Activated gamma-delta T cell treated with anti-CD3 and anti-CD28 coated beads, Interleukin-2, amount 50 U/mL, for 16 hours (primary cell): ENCODE measurements at regions not wholly inside any gene's neighbourhood (a gene's known extent, or its start where the extent isn't known, plus 50 kb on each side); places are given as distances from the start of the nearest gene placed in this dataset.

Experiments used
- DNase-seq: peaks from one replicate; pipeline ENCODE4 v3.0.0-alpha.2; 2020; ENCODE audit warnings: low read depth

DNA sequence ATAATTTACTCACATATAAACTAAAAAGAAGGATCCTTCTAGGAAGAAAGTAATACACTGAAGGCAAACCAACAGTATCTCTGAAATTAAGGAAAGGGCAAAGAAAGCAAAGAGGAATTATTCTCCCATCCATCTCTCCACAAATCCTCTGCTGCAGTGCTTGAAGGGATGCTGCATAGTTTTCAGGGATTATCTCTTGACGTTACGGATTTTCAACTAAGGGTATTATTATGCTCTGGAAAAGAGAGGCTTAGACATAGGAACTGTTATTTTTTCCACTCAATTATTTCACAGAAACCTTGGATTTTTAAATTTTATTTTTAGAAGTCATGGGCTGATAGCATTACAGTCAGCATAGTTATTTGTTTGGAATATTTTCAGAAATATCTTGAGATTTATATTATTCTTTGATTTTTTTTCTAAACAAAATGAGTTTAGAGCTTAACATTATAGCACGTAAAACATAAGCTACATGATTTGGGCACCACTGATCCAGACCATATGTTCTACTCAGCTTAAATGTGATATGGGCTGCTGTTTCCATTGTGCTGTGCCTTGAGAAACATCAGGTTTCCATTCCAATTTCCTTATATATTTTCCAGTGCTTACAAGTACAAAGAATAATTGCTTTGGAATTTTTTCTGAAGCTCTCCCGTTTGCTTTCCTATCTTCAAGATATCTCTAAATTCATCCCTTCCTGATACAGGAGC, 57.9 kb upstream of the DCN start:
- no peak for DNase-seq

DNA sequence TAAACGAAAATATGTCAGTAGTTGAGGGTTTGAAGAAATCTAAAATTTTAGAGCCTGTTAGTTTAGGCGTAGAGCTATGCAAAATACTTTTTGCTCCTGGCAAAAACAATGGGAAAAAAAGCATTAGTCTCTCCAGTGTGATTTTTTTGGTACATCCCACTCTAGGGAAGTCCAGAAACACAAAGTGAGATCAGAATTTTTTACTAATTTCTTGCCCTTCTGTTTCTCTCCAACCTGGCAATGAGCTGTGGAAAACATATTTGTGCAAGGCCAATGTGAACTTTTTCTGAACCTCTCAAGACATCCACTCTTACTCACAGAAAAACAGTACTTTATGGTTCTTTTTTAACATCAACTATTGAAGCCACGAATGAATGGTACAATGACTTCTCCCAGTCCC, 56.9 kb upstream of the DCN start:
- no peak for DNase-seq
